MM.1S (cell line): ENCODE measurements at regions not wholly inside any gene's neighbourhood (a gene's known extent, or its start where the extent isn't known, plus 50 kb on each side); places are given as distances from the start of the nearest gene placed in this dataset.

Experiments used
- EZH2 ChIP-seq: fragments of 300-600 bp; sonication (generic); optimal IDR thresholded peaks from 2 replicates; pipeline ENCODE3; 2017; ENCODE audit warnings: low read depth, mild to moderate bottlenecking, antibody characterized with exemption, low read length, mixed read lengths
- TF ChIP-seq, protein P1 (sequence below): fragments of 300-600 bp; sonication (generic); IDR thresholded peaks from 2 replicates; pipeline ENCODE4 v1.5.1; 2016; ENCODE audit warnings: antibody characterized with exemption, low read length, mixed read lengths

GRCh38 chr7:55649238-55649637 is 76.9 kb upstream of the VOPP1 start:
- TF ChIP-seq, protein P1, sequence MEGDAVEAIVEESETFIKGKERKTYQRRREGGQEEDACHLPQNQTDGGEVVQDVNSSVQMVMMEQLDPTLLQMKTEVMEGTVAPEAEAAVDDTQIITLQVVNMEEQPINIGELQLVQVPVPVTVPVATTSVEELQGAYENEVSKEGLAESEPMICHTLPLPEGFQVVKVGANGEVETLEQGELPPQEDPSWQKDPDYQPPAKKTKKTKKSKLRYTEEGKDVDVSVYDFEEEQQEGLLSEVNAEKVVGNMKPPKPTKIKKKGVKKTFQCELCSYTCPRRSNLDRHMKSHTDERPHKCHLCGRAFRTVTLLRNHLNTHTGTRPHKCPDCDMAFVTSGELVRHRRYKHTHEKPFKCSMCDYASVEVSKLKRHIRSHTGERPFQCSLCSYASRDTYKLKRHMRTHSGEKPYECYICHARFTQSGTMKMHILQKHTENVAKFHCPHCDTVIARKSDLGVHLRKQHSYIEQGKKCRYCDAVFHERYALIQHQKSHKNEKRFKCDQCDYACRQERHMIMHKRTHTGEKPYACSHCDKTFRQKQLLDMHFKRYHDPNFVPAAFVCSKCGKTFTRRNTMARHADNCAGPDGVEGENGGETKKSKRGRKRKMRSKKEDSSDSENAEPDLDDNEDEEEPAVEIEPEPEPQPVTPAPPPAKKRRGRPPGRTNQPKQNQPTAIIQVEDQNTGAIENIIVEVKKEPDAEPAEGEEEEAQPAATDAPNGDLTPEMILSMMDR: no peak
- no peak for TF ChIP-seq EZH2
